IMR-90 (cell line): ENCODE measurements at regions not wholly inside any gene's neighbourhood (a gene's known extent, or its start where the extent isn't known, plus 50 kb on each side); places are given as distances from the start of the nearest gene placed in this dataset.

ENCODE experiments used
- ATAC-seq: fragments of 200-7000 bp; cut with Tn5 transposase; 2 replicates; pipeline ENCODE4 v1.9.1; 2020; ENCODE audit warnings: low read depth, mild to moderate bottlenecking, moderate library complexity
- BruUV-seq: library from RNA; stranded (reverse); fragments of 400-500 nt; replicated peaks from 2 replicates; lab custom pipeline; 2021; lab: Mats Ljungman, UMichigan
- CTCF ChIA-PET: fragments of 300-600 bp; formaldehyde crosslinking; extraction: SDS; loops from one replicate; lab custom pipeline; 2021; ENCODE audit warnings: antibody characterized with exemption; lab: Yijun Ruan, JAX
- POLR2A ChIA-PET: fragments of 300-600 bp; sonication (Branson Sonifier 250); formaldehyde crosslinking; loops from one replicate; lab custom pipeline; 2022; ENCODE audit warnings: antibody characterized with exemption; ENCODE audit not compliant: unreplicated experiment; lab: Charles Lee
- DNase-seq: peaks from one replicate; pipeline ENCODE4 v3.0.0; 2013
- H2AFZ ChIP-seq: replicated peaks from 2 replicates; pipeline ENCODE3; 2013; ENCODE audit warnings: low read length, mild to moderate bottlenecking; ENCODE audit not compliant: poor library complexity
- H2AK5ac ChIP-seq: 2 replicates; pipeline ENCODE4 v1.6.1; 2013; ENCODE audit warnings: low read depth, low read length, inconsistent platforms
- H2AK9ac ChIP-seq: replicated peaks from 2 replicates; pipeline ENCODE3; 2013; ENCODE audit warnings: mild to moderate bottlenecking, low read depth, low read length, moderate library complexity; ENCODE audit not compliant: poor library complexity
- H2BK120ac ChIP-seq: 2 replicates; pipeline ENCODE4 v1.6.1; 2013; ENCODE audit warnings: low read depth, low read length, inconsistent platforms
- H2BK15ac ChIP-seq: 3 replicates; pipeline ENCODE4 v1.6.1; 2013; ENCODE audit warnings: low read depth, low read length, inconsistent platforms
- H2BK20ac ChIP-seq: 2 replicates; pipeline ENCODE4 v1.6.1; 2013; ENCODE audit warnings: low read depth, mild to moderate bottlenecking, inconsistent platforms, low read length, moderate library complexity
- H2BK5ac ChIP-seq: 2 replicates; pipeline ENCODE4 v1.6.1; 2013; ENCODE audit warnings: mild to moderate bottlenecking, low read depth, low read length, inconsistent platforms; ENCODE audit not compliant: poor library complexity, severe bottlenecking
- H3K14ac ChIP-seq: replicated peaks from 2 replicates; pipeline ENCODE4 v1.6.1; 2013; ENCODE audit warnings: low read depth, low read length, inconsistent platforms
- H3K18ac ChIP-seq: 2 replicates; pipeline ENCODE4 v1.6.1; 2013; ENCODE audit warnings: low read depth, low read length, control low read depth
- H3K23ac ChIP-seq: 2 replicates; pipeline ENCODE4 v1.6.1; 2013; ENCODE audit warnings: low read depth, low read length, inconsistent platforms
- H3K27ac ChIP-seq: 2 replicates; pipeline ENCODE4 v1.5.1; 2013; ENCODE audit warnings: mild to moderate bottlenecking, control low read depth, low read length; ENCODE audit not compliant: insufficient read depth
- H3K27me3 ChIP-seq: 2 replicates; pipeline ENCODE4 v1.6.1; 2013; ENCODE audit warnings: low read length; ENCODE audit not compliant: control insufficient read depth, insufficient read depth
- H3K36me3 ChIP-seq: 2 replicates; pipeline ENCODE4 v1.6.1; 2013; ENCODE audit warnings: low read length, mixed read lengths; ENCODE audit not compliant: control insufficient read depth, insufficient read depth
- H3K4ac ChIP-seq: 2 replicates; pipeline ENCODE4 v1.6.1; 2013; ENCODE audit warnings: low read depth, low read length, inconsistent platforms
- H3K4me1 ChIP-seq: 2 replicates; pipeline ENCODE4 v1.6.1; 2013; ENCODE audit warnings: low read length, mixed read lengths; ENCODE audit not compliant: control insufficient read depth, insufficient read depth
- H3K4me2 ChIP-seq: 2 replicates; pipeline ENCODE4 v1.6.1; 2013; ENCODE audit warnings: low read depth, mild to moderate bottlenecking, control low read depth, low read length, moderate library complexity
- H3K4me3 ChIP-seq: 2 replicates; pipeline ENCODE4 v1.5.1; 2013; ENCODE audit warnings: low read depth, mild to moderate bottlenecking, control low read depth, low read length, moderate library complexity; ENCODE audit not compliant: insufficient read depth
- H3K56ac ChIP-seq: 2 replicates; pipeline ENCODE4 v1.6.1; 2013; ENCODE audit warnings: low read length, inconsistent platforms; ENCODE audit not compliant: insufficient read depth; ENCODE audit errors: extremely low read depth
- H3K79me1 ChIP-seq, 2 experiments: 2 replicates each; pipeline ENCODE4 v1.6.1; 2013; ENCODE audit warnings: low read length in 2 of 2, inconsistent platforms in 1 of 2, low read depth in 1 of 2
- H3K9ac ChIP-seq: 2 replicates; pipeline ENCODE4 v1.6.1; 2013; ENCODE audit warnings: low read depth, low read length, control low read depth
- H3K9me1 ChIP-seq: 2 replicates; pipeline ENCODE4 v1.6.1; 2013; ENCODE audit warnings: low read length, inconsistent platforms; ENCODE audit not compliant: insufficient read depth
- H3K9me3 ChIP-seq: 2 replicates; pipeline ENCODE4 v1.6.1; 2013; ENCODE audit warnings: low read length; ENCODE audit not compliant: control insufficient read depth, insufficient read depth
- H4K20me1 ChIP-seq: 2 replicates; pipeline ENCODE4 v1.6.1; 2013; ENCODE audit warnings: low read length, inconsistent platforms; ENCODE audit not compliant: insufficient read depth
- H4K5ac ChIP-seq: 2 replicates; pipeline ENCODE4 v1.6.1; 2013; ENCODE audit warnings: mild to moderate bottlenecking, low read depth, low read length, control low read depth
- H4K8ac ChIP-seq, 2 experiments: 2 replicates each; pipeline ENCODE4 v1.6.1; 2013; ENCODE audit warnings: low read depth in 2 of 2, low read length in 2 of 2, control low read depth in 1 of 2, inconsistent platforms in 1 of 2
- H4K91ac ChIP-seq: 2 replicates; pipeline ENCODE4 v1.6.1; 2013; ENCODE audit warnings: low read depth, low read length, inconsistent platforms; ENCODE audit not compliant: insufficient read depth
- CHD1 ChIP-seq: IDR thresholded peaks from 2 replicates; pipeline ENCODE4 v1.6.1; 2012; ENCODE audit warnings: low read depth, low read length, improper control_type of control experiment
- FOS ChIP-seq: fragments of 150-350 bp; IDR thresholded peaks from 2 replicates; pipeline ENCODE4 v1.6.1; 2016; ENCODE audit warnings: low read depth, low read length
- dilution Hi-C: fragments of 300-500 bp; cut with HindIII; formaldehyde crosslinking; loops from one replicate; pipeline ENCODE4 v1.14.3; 2018; ENCODE audit warnings: low sequenced_read_pairs; ENCODE audit not compliant: unreplicated experiment
- in situ Hi-C: fragments of 300-500 bp; cut with MboI; formaldehyde crosslinking; loops from 3 replicates; pipeline ENCODE4 v1.14.3; 2019; ENCODE audit warnings: low sequenced_read_pairs, inconsistent platforms, mixed read lengths
- intact Hi-C: fragments of 100-400 bp; cut with micrococcal nuclease; formaldehyde crosslinking; loops from 2 replicates; pipeline ENCODE4 v1.10.0; 2022
- TF ChIP-seq, protein P1 (sequence below): fragments of 150-350 bp; IDR thresholded peaks from 2 replicates; pipeline ENCODE4 v1.6.1; 2017; ENCODE audit warnings: mild to moderate bottlenecking, antibody characterized with exemption, low read length, low read depth
- TF ChIP-seq, protein P2 (sequence below): fragments of 150-350 bp; IDR thresholded peaks from 2 replicates; pipeline ENCODE4 v1.6.1; 2016; ENCODE audit warnings: low read depth, mild to moderate bottlenecking, low read length, moderate library complexity, borderline replicate concordance

DNA sequence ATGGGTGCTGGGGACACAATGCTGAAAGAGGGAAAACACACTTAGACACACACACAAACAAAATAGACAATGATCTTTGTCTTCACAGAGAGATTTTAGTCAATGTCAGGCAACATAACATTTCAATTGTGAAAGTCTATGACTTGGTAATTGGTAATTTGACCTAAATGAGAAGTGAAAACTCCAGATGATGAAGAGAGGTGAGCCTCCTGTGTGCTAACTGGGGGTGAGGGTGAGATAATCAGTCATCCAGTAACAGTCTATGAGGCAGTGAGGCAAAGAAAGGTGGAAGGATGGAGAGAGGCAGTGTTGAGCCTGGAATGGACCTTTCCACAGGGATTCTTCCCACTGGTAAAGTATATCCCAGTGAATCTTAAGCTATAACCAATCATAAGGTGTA is 744.2 kb downstream of the MAFB start:
- Histone ChIP-seq H2AK5ac (no peak overlapping the region), H3K23ac (no peak overlapping the region), H4K91ac (no peak overlapping the region), H3K9me3 (no peaks in the 10 kb centered on the region), H3K56ac (no peak overlapping the region), H4K8ac (no peak overlapping the region), H3K4ac (no peak overlapping the region), H3K79me1 (no peaks in the 10 kb centered on the region), H2AK9ac (no peak overlapping the region), H3K4me1 (no peaks in the 10 kb centered on the region), H3K36me3 (no peaks in the 10 kb centered on the region), H3K9me1 (no peaks in the 10 kb centered on the region), H3K9ac (no peak overlapping the region), H3K4me3 (no peak overlapping the region), H3K27ac (no peak overlapping the region), H4K5ac (no peak overlapping the region), H2AFZ (no peak overlapping the region), H3K27me3 (no peaks in the 10 kb centered on the region), H3K18ac (no peak overlapping the region), H3K4me2 (no peak overlapping the region), H2BK5ac (no peak overlapping the region), H3K14ac (no peak overlapping the region), H2BK20ac (no peak overlapping the region), H2BK120ac (no peak overlapping the region), H4K20me1 (no peaks in the 10 kb centered on the region), H2BK15ac (no peak overlapping the region)
- ATAC-seq (no peak), DNase-seq (no peak)
- intact Hi-C loops: no loop called here
- dilution Hi-C loops: no loop called here
- ChIA-PET POLR2A (no interaction called here), CTCF (no interaction called here)
- BruUV-seq: no TSS peak
- in situ Hi-C loops: no loop called here
- TF ChIP-seq, protein P1, sequence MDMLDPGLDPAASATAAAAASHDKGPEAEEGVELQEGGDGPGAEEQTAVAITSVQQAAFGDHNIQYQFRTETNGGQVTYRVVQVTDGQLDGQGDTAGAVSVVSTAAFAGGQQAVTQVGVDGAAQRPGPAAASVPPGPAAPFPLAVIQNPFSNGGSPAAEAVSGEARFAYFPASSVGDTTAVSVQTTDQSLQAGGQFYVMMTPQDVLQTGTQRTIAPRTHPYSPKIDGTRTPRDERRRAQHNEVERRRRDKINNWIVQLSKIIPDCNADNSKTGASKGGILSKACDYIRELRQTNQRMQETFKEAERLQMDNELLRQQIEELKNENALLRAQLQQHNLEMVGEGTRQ: no peak
- TF ChIP-seq, protein P2, sequence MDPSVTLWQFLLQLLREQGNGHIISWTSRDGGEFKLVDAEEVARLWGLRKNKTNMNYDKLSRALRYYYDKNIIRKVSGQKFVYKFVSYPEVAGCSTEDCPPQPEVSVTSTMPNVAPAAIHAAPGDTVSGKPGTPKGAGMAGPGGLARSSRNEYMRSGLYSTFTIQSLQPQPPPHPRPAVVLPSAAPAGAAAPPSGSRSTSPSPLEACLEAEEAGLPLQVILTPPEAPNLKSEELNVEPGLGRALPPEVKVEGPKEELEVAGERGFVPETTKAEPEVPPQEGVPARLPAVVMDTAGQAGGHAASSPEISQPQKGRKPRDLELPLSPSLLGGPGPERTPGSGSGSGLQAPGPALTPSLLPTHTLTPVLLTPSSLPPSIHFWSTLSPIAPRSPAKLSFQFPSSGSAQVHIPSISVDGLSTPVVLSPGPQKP: no peak
- TF ChIP-seq CHD1 (no peak), FOS (no peak)
